ENCODE measurements at regions not wholly inside any gene's neighbourhood (a gene's known extent, or its start where the extent isn't known, plus 50 kb on each side); places are given as distances from the start of the nearest gene placed in this dataset.

- TF ChIP-seq CTCF (IDR thresholded peaks at IDR 0.05) = no peak
- no peak for TF ChIP-seq POLR2A (IDR thresholded peaks at IDR 0.05)
These were observed 443.1 kb upstream of the MDFIC2 start for GRCh38 chr3:70755526-70755925.
